ENCODE measurements at regions not wholly inside any gene's neighbourhood (a gene's known extent, or its start where the extent isn't known, plus 50 kb on each side); places are given as distances from the start of the nearest gene placed in this dataset.

GRCh38 chr3:103918336-103918735 is 1448.4 kb upstream of the ALCAM start:
- Mint-ChIP-seq H3K9me3 (ENCODE audit: low read depth) (no peaks in the 10 kb centered on the region), H3K27ac (no peak overlapping the region), H3K36me3 (ENCODE audit: low read depth) (no peaks in the 10 kb centered on the region), H3K4me3 (no peak overlapping the region), H3K27me3 (no peaks in the 10 kb centered on the region), H3K4me1 (no peaks in the 10 kb centered on the region)
- ATAC-seq: no peak
- CTCF ChIA-PET: no interaction called here
- POLR2A ChIA-PET: no interaction called here
- DNase-seq: no peak
- intact Hi-C loops (cut with DNase I, micrococcal nuclease): no loop called here

- H3K27me3 Mint-ChIP-seq: no peaks in the 10 kb centered on the region
- POLR2A ChIA-PET: interaction anchor here (0.6 kb wide), 1 partner anchor 16 kb away, joined by 6 read pairs; no protein-coding TSS in a partner anchor
- no peak for ATAC-seq
- no peak overlapping the region for H3K27ac Mint-ChIP-seq
- H3K36me3 Mint-ChIP-seq (ENCODE audit: low read depth): no peaks in the 10 kb centered on the region
- no peak for DNase-seq
- CTCF ChIA-PET: no interaction called here
- H3K4me3 Mint-ChIP-seq: no peak overlapping the region
- H3K4me1 Mint-ChIP-seq: no peaks in the 10 kb centered on the region
- H3K9me3 Mint-ChIP-seq (ENCODE audit: low read depth): no peaks in the 10 kb centered on the region
- intact Hi-C loops (cut with DNase I, micrococcal nuclease): no loop called here
These were observed 1447.4 kb upstream of the ALCAM start for GRCh38 chr3:103919327-103919726.

- Mint-ChIP-seq H3K9me3 (ENCODE audit: low read depth) (no peaks in the 10 kb centered on the region), H3K4me3 (no peak overlapping the region), H3K36me3 (ENCODE audit: low read depth) (no peaks in the 10 kb centered on the region), H3K4me1 (no peaks in the 10 kb centered on the region), H3K27ac (no peak overlapping the region), H3K27me3 (no peaks in the 10 kb centered on the region)
- intact Hi-C loops (cut with DNase I, micrococcal nuclease): no loop called here
- no peak for DNase-seq
- ChIA-PET CTCF (no interaction called here), POLR2A (no interaction called here)
- ATAC-seq: no peak
These were observed 1442.8 kb upstream of the ALCAM start for GRCh38 chr3:103923907-103924306.

GRCh38 chr3:103924544-103924943 is 1442.2 kb upstream of the ALCAM start:
- ChIA-PET POLR2A (no interaction called here), CTCF (no interaction called here)
- Mint-ChIP-seq H3K4me1 (no peaks in the 10 kb centered on the region), H3K36me3 (ENCODE audit: low read depth) (no peaks in the 10 kb centered on the region), H3K27ac (no peak overlapping the region), H3K27me3 (no peaks in the 10 kb centered on the region), H3K9me3 (ENCODE audit: low read depth) (no peaks in the 10 kb centered on the region), H3K4me3 (no peak overlapping the region)
- intact Hi-C loops (cut with DNase I, micrococcal nuclease): no loop called here
- DNase-seq (no peak), ATAC-seq (no peak)

- POLR2A ChIA-PET: no interaction called here
- no peak for DNase-seq
- intact Hi-C loops (cut with DNase I, micrococcal nuclease): no loop called here
- Mint-ChIP-seq H3K4me1 (no peaks in the 10 kb centered on the region), H3K4me3 (no peak overlapping the region), H3K36me3 (ENCODE audit: low read depth) (no peaks in the 10 kb centered on the region), H3K9me3 (ENCODE audit: low read depth) (peaks cover 4% of the 10 kb centered on the region), H3K27ac (no peak overlapping the region), H3K27me3 (no peaks in the 10 kb centered on the region)
- ATAC-seq: no peak
- CTCF ChIA-PET: no interaction called here
These were observed 1439.8 kb upstream of the ALCAM start for GRCh38 chr3:103926936-103927335.

- ChIA-PET POLR2A (no interaction called here), CTCF (no interaction called here)
- ATAC-seq: no peak
- DNase-seq: no peak
- no peaks in the 10 kb centered on the region for H3K36me3 Mint-ChIP-seq (ENCODE audit: low read depth)
- peaks cover 4% of the 10 kb centered on the region for H3K9me3 Mint-ChIP-seq (ENCODE audit: low read depth)
- intact Hi-C loops (cut with DNase I, micrococcal nuclease): no loop called here
- H3K27me3 Mint-ChIP-seq: no peaks in the 10 kb centered on the region
- no peak overlapping the region for H3K27ac Mint-ChIP-seq
- H3K4me3 Mint-ChIP-seq: no peak overlapping the region
- no peaks in the 10 kb centered on the region for H3K4me1 Mint-ChIP-seq
These were observed 1438.8 kb upstream of the ALCAM start for GRCh38 chr3:103927896-103928295.

- no peaks in the 10 kb centered on the region for H3K4me1 Mint-ChIP-seq
- H3K27me3 Mint-ChIP-seq: no peaks in the 10 kb centered on the region
- ATAC-seq (no peak), DNase-seq (no peak)
- H3K4me3 Mint-ChIP-seq: no peak overlapping the region
- intact Hi-C loops (cut with DNase I, micrococcal nuclease): no loop called here
- CTCF ChIA-PET: no interaction called here
- peaks cover 3% of the 10 kb centered on the region for H3K9me3 Mint-ChIP-seq (ENCODE audit: low read depth)
- H3K36me3 Mint-ChIP-seq (ENCODE audit: low read depth): no peaks in the 10 kb centered on the region
- H3K27ac Mint-ChIP-seq: no peak overlapping the region
- POLR2A ChIA-PET: no interaction called here
These were observed 1429.6 kb upstream of the ALCAM start for GRCh38 chr3:103937094-103937493.

- intact Hi-C loops (cut with DNase I, micrococcal nuclease): no loop called here
- Mint-ChIP-seq H3K4me3 (no peak overlapping the region), H3K27ac (no peak overlapping the region), H3K4me1 (no peaks in the 10 kb centered on the region), H3K36me3 (ENCODE audit: low read depth) (no peaks in the 10 kb centered on the region), H3K27me3 (no peaks in the 10 kb centered on the region), H3K9me3 (ENCODE audit: low read depth) (no peaks in the 10 kb centered on the region)
- CTCF ChIA-PET: no interaction called here
- POLR2A ChIA-PET: no interaction called here
- ATAC-seq (no peak), DNase-seq (no peak)
These were observed 1419.6 kb upstream of the ALCAM start for GRCh38 chr3:103947062-103947461.

GRCh38 chr3:103949693-103950092 is 1417.0 kb upstream of the ALCAM start:
- ATAC-seq (no peak), DNase-seq (no peak)
- POLR2A ChIA-PET: no interaction called here
- no peaks in the 10 kb centered on the region for H3K27me3 Mint-ChIP-seq
- H3K4me1 Mint-ChIP-seq: no peaks in the 10 kb centered on the region
- H3K36me3 Mint-ChIP-seq (ENCODE audit: low read depth): no peaks in the 10 kb centered on the region
- H3K9me3 Mint-ChIP-seq (ENCODE audit: low read depth): no peaks in the 10 kb centered on the region
- CTCF ChIA-PET: no interaction called here
- no peak overlapping the region for H3K4me3 Mint-ChIP-seq
- intact Hi-C loops (cut with DNase I, micrococcal nuclease): no loop called here
- H3K27ac Mint-ChIP-seq: no peak overlapping the region

- ATAC-seq: no peak
- no peak for DNase-seq
- Mint-ChIP-seq H3K36me3 (ENCODE audit: low read depth) (no peaks in the 10 kb centered on the region), H3K4me1 (no peaks in the 10 kb centered on the region), H3K4me3 (no peak overlapping the region), H3K27ac (no peak overlapping the region), H3K27me3 (no peaks in the 10 kb centered on the region), H3K9me3 (ENCODE audit: low read depth) (no peaks in the 10 kb centered on the region)
- POLR2A ChIA-PET: no interaction called here
- intact Hi-C loops (cut with DNase I, micrococcal nuclease): no loop called here
- CTCF ChIA-PET: no interaction called here
These were observed 1416.0 kb upstream of the ALCAM start for GRCh38 chr3:103950676-103951075.

- no peaks in the 10 kb centered on the region for H3K36me3 Mint-ChIP-seq (ENCODE audit: low read depth)
- no peaks in the 10 kb centered on the region for H3K9me3 Mint-ChIP-seq (ENCODE audit: low read depth)
- ChIA-PET CTCF (interaction anchor here (0.7 kb wide), 1 partner anchor 269 kb away, joined by 3 read pairs; no protein-coding TSS in a partner anchor), POLR2A (no interaction called here)
- intact Hi-C loops (cut with DNase I, micrococcal nuclease): no loop called here
- DNase-seq (no peak), ATAC-seq (no peak)
- H3K4me1 Mint-ChIP-seq: no peaks in the 10 kb centered on the region
- no peak overlapping the region for H3K27ac Mint-ChIP-seq
- H3K27me3 Mint-ChIP-seq: no peaks in the 10 kb centered on the region
- H3K4me3 Mint-ChIP-seq: no peak overlapping the region
These were observed 1412.9 kb upstream of the ALCAM start for GRCh38 chr3:103953796-103954195.

GRCh38 chr3:103960819-103961218 is 1405.9 kb upstream of the ALCAM start:
- H3K27me3 Mint-ChIP-seq: no peaks in the 10 kb centered on the region
- H3K36me3 Mint-ChIP-seq (ENCODE audit: low read depth): no peaks in the 10 kb centered on the region
- no peaks in the 10 kb centered on the region for H3K4me1 Mint-ChIP-seq
- DNase-seq: no peak
- ChIA-PET POLR2A (no interaction called here), CTCF (no interaction called here)
- no peaks in the 10 kb centered on the region for H3K9me3 Mint-ChIP-seq (ENCODE audit: low read depth)
- intact Hi-C loops (cut with DNase I, micrococcal nuclease): no loop called here
- no peak overlapping the region for H3K27ac Mint-ChIP-seq
- no peak overlapping the region for H3K4me3 Mint-ChIP-seq
- no peak for ATAC-seq

GRCh38 chr3:103963599-103963998 is 1403.1 kb upstream of the ALCAM start:
- ChIA-PET POLR2A (no interaction called here), CTCF (interaction anchor here (0.6 kb wide), 1 partner anchor 12 kb away, joined by 4 read pairs; no protein-coding TSS in a partner anchor)
- Mint-ChIP-seq H3K27ac (no peak overlapping the region), H3K36me3 (ENCODE audit: low read depth) (no peaks in the 10 kb centered on the region), H3K9me3 (ENCODE audit: low read depth) (no peaks in the 10 kb centered on the region), H3K27me3 (no peaks in the 10 kb centered on the region), H3K4me3 (no peak overlapping the region), H3K4me1 (no peaks in the 10 kb centered on the region)
- ATAC-seq (no peak), DNase-seq (no peak)
- intact Hi-C loops (cut with DNase I, micrococcal nuclease): no loop called here
